Osteocyte (in vitro differentiated cells): ENCODE measurements at regions not wholly inside any gene's neighbourhood (a gene's known extent, or its start where the extent isn't known, plus 50 kb on each side); places are given as distances from the start of the nearest gene placed in this dataset.

Experiments
- DNase-seq: peaks from one replicate; pipeline ENCODE4 v3.0.0; 2021; ENCODE audit warnings: mixed read lengths; ENCODE audit not compliant: unreplicated experiment; ENCODE audit errors: extremely low spot score
- H3K27ac Mint-ChIP-seq: one replicate; pipeline ENCODE4 v1.8.0; 2021; ENCODE audit warnings: mild to moderate bottlenecking, mixed read lengths; ENCODE audit not compliant: unreplicated experiment
- H3K27me3 Mint-ChIP-seq: one replicate; pipeline ENCODE4 v1.8.0; 2021; ENCODE audit warnings: mixed read lengths; ENCODE audit not compliant: unreplicated experiment
- H3K36me3 Mint-ChIP-seq: one replicate; pipeline ENCODE4 v1.8.0; 2021; ENCODE audit warnings: mixed read lengths; ENCODE audit not compliant: unreplicated experiment
- H3K4me1 Mint-ChIP-seq: one replicate; pipeline ENCODE4 v1.8.0; 2021; ENCODE audit warnings: mixed read lengths; ENCODE audit not compliant: unreplicated experiment
- H3K4me3 Mint-ChIP-seq: one replicate; pipeline ENCODE4 v1.8.0; 2021; ENCODE audit warnings: mild to moderate bottlenecking, moderate library complexity, mixed read lengths; ENCODE audit not compliant: unreplicated experiment
- H3K9me3 Mint-ChIP-seq: one replicate; pipeline ENCODE4 v1.8.0; 2021; ENCODE audit warnings: mixed read lengths; ENCODE audit not compliant: unreplicated experiment
- CTCF ChIP-seq: fragments of 200-600 bp; sonication (generic); IDR thresholded peaks from 2 replicates; pipeline ENCODE4 v1.5.0; 2021; ENCODE audit warnings: antibody characterized with exemption, mild to moderate bottlenecking, moderate library complexity

DNA sequence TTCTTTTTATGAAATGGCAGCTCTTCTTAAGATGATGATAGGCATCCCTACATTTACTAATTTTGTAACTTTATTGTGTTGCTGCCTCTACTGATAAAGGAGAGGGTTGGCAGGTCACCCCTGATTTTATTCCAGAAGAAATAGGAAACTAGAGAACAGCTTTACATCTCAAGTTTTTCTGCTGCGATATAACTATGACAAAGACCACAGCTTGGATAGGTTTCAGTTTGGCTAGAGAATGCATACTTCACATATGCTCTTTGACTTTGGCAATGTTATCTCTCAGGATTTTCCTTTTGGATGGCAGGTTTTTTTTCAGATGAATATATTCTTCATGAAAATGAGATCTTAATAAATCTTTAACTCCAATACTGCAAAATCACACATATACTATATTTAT is 395.3 kb upstream of the GOLIM4 start:
- H3K27ac Mint-ChIP-seq = no peak overlapping the region
- no peaks in the 10 kb centered on the region for H3K27me3 Mint-ChIP-seq
- TF ChIP-seq CTCF = no peak
- no peak overlapping the region for H3K4me3 Mint-ChIP-seq
- DNase-seq = no peak
- no peaks in the 10 kb centered on the region for H3K9me3 Mint-ChIP-seq
- no peaks in the 10 kb centered on the region for H3K36me3 Mint-ChIP-seq
- H3K4me1 Mint-ChIP-seq = peaks cover 8% of the 10 kb centered on the region

- no peak for TF ChIP-seq CTCF
- H3K4me3 Mint-ChIP-seq = no peak overlapping the region
- no peak for DNase-seq
- H3K9me3 Mint-ChIP-seq = no peaks in the 10 kb centered on the region
- no peak overlapping the region for H3K27ac Mint-ChIP-seq
- no peaks in the 10 kb centered on the region for H3K27me3 Mint-ChIP-seq
- H3K4me1 Mint-ChIP-seq = peaks cover 12% of the 10 kb centered on the region
- H3K36me3 Mint-ChIP-seq = no peaks in the 10 kb centered on the region
Measured at GRCh38 chr3:168489301-168489700, 393.6 kb upstream of the GOLIM4 start.

DNA sequence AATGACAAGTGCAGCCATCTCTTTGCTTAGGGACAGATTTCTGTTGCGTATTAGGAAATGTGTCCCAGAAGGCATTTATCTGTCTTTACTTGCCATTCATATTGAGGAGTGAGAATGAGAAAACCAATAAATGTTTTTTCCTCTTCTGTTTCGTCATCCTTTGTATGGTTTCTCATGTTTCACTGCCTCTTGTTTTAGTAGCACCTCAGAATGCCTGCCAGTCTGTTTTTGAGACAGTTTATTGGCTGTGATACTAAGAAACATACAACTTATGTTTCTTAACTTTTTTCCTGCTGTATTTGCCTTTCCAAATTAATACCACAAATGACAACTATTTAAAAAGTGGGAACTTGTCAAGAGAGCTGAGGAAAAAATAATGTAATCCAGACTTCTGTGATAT is 390.2 kb upstream of the GOLIM4 start:
- no peak overlapping the region for H3K4me3 Mint-ChIP-seq
- no peaks in the 10 kb centered on the region for H3K9me3 Mint-ChIP-seq
- TF ChIP-seq CTCF = no peak
- no peaks in the 10 kb centered on the region for H3K27me3 Mint-ChIP-seq
- no peaks in the 10 kb centered on the region for H3K36me3 Mint-ChIP-seq
- peaks cover 12% of the 10 kb centered on the region for H3K4me1 Mint-ChIP-seq
- no peak for DNase-seq
- H3K27ac Mint-ChIP-seq = no peak overlapping the region

GRCh38 chr3:168476360-168476980 is 380.7 kb upstream of the GOLIM4 start:
- H3K27me3 Mint-ChIP-seq = no peaks in the 10 kb centered on the region

GRCh38 chr3:168475704-168476103 is 380.0 kb upstream of the GOLIM4 start:
- Mint-ChIP-seq H3K4me3 (no peak overlapping the region), H3K27ac (no peak overlapping the region), H3K9me3 (no peaks in the 10 kb centered on the region), H3K36me3 (no peaks in the 10 kb centered on the region), H3K27me3 (no peaks in the 10 kb centered on the region), H3K4me1 (no peaks in the 10 kb centered on the region)
- no peak for DNase-seq
- no peak for TF ChIP-seq CTCF

More at GRCh38 chr3:168476360-168476980, 380.7 kb upstream of the GOLIM4 start:
- H3K4me3 Mint-ChIP-seq = no peak overlapping the region
- no peak for DNase-seq
- no peaks in the 10 kb centered on the region for H3K36me3 Mint-ChIP-seq
- TF ChIP-seq CTCF = no peak
- H3K9me3 Mint-ChIP-seq = no peaks in the 10 kb centered on the region
- no peak overlapping the region for H3K27ac Mint-ChIP-seq
- H3K4me1 Mint-ChIP-seq = no peaks in the 10 kb centered on the region
